Stomach (tissue), 4 donors: ENCODE measurements at regions not wholly inside any gene's neighbourhood (a gene's known extent, or its start where the extent isn't known, plus 50 kb on each side); places are given as distances from the start of the nearest gene placed in this dataset.

Experiments
- EP300 ChIP-seq: sonication (generic); formaldehyde crosslinking; IDR thresholded peaks from one replicate; pipeline ENCODE4 v1.6.1; 2017; ENCODE audit warnings: antibody characterized with exemption
- POLR2A ChIP-seq, 4 donors: fragments of 450-650 bp; IDR thresholded peaks; one replicate each; pipeline ENCODE4 v1.6.1; 2016; ENCODE audit warnings: antibody characterized with exemption in 4 of 4, control low read depth in 2 of 4, mild to moderate bottlenecking in 1 of 4, moderate library complexity in 1 of 4
- POLR2AphosphoS5 ChIP-seq, 3 donors: sonication (generic); formaldehyde crosslinking; IDR thresholded peaks; one replicate each; pipeline ENCODE4 v1.6.1; 2016; ENCODE audit warnings: antibody characterized with exemption in 3 of 3
- TF ChIP-seq, protein P1 (sequence below), 7 experiments: fragments of 450-650 bp in 4 of 7; fragments of 200-600 bp in 3 of 7; sonication (generic) in 3 of 7; IDR thresholded peaks; one replicate each; pipeline ENCODE4 v1.5.1; 2016 to 2019; ENCODE audit warnings: antibody characterized with exemption in 7 of 7, control low read depth in 2 of 7, mild to moderate bottlenecking in 1 of 7

DNA sequence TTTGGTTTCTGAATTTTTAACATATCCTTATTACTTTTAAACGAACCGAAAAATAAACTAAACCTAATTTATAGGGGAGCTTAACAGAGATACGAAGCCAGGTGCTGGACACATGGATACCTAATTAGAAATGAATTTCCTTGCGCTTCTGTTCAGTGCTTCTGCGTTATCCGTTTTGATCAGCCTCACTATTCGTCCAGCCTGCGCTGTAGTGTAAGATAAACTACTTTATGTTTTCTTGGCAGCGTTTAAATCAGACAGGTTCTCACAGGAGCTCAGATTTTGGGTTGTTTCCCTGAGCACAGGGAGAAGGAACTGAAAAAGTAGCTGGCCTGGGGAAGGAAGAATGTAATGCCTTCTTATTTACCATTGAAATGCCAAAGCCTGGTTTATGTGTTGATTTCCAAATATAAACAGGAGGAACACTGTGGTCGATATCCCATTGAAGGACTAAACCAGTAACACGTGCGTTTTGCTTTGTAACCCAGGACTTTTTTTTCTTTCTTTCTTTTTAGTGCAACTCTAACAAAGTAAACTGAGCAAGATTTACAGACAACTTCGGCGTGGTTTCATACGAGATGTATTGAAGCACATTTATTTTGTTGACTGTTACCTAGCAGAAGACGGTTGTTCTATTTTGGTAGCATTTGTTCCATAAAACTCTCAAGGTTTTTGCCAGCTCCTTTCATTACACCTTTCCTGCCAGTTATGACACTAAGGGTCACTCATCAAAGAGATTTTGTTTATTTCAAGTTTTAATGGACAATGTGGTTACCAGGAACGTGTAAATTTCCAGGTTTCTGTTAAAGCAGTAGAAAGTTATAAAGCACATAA lies 214.8 kb upstream of the HEY2 start:
- TF ChIP-seq, protein P1, sequence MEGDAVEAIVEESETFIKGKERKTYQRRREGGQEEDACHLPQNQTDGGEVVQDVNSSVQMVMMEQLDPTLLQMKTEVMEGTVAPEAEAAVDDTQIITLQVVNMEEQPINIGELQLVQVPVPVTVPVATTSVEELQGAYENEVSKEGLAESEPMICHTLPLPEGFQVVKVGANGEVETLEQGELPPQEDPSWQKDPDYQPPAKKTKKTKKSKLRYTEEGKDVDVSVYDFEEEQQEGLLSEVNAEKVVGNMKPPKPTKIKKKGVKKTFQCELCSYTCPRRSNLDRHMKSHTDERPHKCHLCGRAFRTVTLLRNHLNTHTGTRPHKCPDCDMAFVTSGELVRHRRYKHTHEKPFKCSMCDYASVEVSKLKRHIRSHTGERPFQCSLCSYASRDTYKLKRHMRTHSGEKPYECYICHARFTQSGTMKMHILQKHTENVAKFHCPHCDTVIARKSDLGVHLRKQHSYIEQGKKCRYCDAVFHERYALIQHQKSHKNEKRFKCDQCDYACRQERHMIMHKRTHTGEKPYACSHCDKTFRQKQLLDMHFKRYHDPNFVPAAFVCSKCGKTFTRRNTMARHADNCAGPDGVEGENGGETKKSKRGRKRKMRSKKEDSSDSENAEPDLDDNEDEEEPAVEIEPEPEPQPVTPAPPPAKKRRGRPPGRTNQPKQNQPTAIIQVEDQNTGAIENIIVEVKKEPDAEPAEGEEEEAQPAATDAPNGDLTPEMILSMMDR (IDR thresholded peaks at IDR 0.05) = no peak
- TF ChIP-seq EP300 = no peak
- TF ChIP-seq POLR2AphosphoS5 (IDR thresholded peaks at IDR 0.05) = no peak
- TF ChIP-seq POLR2A (IDR thresholded peaks at IDR 0.05) = no peak
